ENCODE measurements at regions not wholly inside any gene's neighbourhood (a gene's known extent, or its start where the extent isn't known, plus 50 kb on each side); places are given as distances from the start of the nearest gene placed in this dataset.

DNA sequence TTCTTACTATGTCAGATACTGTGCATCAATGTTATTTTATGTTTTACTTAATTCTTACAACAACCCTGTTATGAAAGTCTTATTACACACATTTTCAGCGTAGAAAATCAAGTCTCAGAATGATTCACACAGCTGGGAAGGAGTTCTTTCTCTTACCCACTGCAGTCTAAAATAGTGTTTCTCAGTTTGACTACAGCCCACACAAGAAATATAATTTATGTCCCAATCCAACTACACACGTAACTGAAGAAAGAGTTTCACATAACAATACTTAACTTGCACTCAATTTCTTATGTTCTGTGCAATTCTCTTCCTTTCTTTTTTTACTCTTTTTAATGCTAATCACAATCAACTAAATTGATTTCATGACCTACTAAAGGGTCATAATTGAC is 252.8 kb upstream of the ADGRL2 start:
- 72 to 75% methylated on average over 2 of the region's 2 CpGs for WGBS, 2 experiments (ENCODE audit: insufficient coverage in 2 of 2)
- Histone ChIP-seq H3K27ac (ENCODE audit: low read depth, low read length, severe bottlenecking) (peak overlapping the region; percentile 77), H3K36me3 (ENCODE audit: control insufficient read depth, insufficient read depth, low read length) (no peaks in the 10 kb centered on the region), H3K9me3 (ENCODE audit: control insufficient read depth, low read length) (no peaks in the 10 kb centered on the region), H3K4me1 (ENCODE audit: control insufficient read depth, insufficient read depth, low read length, poor library complexity, severe bottlenecking) (peaks cover 41% of the 10 kb centered on the region), H3K4me3 (ENCODE audit: extremely low read depth, insufficient read depth, low read length, poor library complexity, severe bottlenecking) (no peak overlapping the region)

DNA sequence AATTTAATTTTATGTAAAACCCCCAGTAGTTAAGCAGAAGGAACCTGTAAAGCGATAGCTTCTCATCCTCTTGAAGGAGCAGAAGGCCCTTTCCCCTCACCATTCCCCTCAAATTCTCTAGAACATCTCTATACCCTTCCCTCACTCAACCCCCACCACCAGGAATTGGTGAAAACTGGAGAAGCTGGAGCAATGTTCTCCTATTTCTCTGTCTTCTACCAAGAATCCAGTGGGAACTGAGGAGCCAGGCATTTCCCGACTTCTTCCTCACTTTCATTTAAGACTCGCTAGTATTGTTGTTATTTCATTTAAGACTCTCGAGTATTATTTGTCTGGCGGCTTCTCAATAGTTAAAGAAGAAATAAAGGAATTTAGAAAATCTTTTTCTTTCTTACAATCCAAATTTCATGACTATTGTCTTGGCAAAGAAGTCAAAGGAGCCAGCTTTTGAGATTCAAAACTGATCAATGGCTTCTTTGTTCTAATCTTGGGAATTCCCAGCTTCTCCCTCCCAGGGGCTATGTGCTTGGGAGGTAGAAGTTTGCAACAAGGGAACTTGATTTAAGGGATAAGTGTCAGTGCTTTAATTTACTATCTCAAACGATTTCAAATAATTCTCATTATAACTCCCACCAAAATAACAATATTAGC is 253.3 kb upstream of the ADGRL2 start:
- WGBS, 2 experiments (ENCODE audit: insufficient coverage in 2 of 2), result 83% methylated on average over 1 of the region's 6 CpGs; no CpG with 5 or more reads in 1 of the 2 experiments
- Histone ChIP-seq H3K27ac (ENCODE audit: low read depth, low read length, severe bottlenecking) (peak overlapping the region; percentile 77), H3K9me3 (ENCODE audit: control insufficient read depth, low read length) (no peaks in the 10 kb centered on the region), H3K4me1 (ENCODE audit: control insufficient read depth, insufficient read depth, low read length, poor library complexity, severe bottlenecking) (peaks cover 41% of the 10 kb centered on the region), H3K36me3 (ENCODE audit: control insufficient read depth, insufficient read depth, low read length) (no peaks in the 10 kb centered on the region), H3K4me3 (ENCODE audit: extremely low read depth, insufficient read depth, low read length, poor library complexity, severe bottlenecking) (no peak overlapping the region)

DNA sequence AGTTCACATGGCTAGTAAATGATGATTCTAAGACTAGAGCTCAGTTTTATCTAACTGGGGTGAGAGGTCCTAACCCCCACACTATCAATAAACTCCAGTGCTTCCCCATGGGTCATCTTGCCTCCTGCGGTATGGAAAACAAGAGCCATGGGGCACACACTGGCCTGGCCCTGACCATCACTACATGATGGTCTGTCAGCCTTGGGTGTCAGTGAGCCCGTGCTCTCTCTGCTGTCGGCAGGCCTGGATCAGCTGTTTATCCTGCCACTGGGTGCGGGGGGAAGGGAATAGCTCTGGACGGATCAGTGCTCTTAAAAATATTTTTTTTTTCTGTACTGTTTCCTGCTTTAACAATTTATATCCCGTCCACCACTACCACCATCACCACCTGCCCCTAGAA is 255.0 kb upstream of the ADGRL2 start:
- Histone ChIP-seq H3K9me3 (ENCODE audit: control insufficient read depth, low read length) (no peaks in the 10 kb centered on the region), H3K36me3 (ENCODE audit: control insufficient read depth, insufficient read depth, low read length) (no peaks in the 10 kb centered on the region), H3K27ac (ENCODE audit: low read depth, low read length, severe bottlenecking) (no peak overlapping the region), H3K4me3 (ENCODE audit: extremely low read depth, insufficient read depth, low read length, poor library complexity, severe bottlenecking) (no peak overlapping the region), H3K4me1 (ENCODE audit: control insufficient read depth, insufficient read depth, low read length, poor library complexity, severe bottlenecking) (peaks cover 38% of the 10 kb centered on the region)
- WGBS, 2 experiments (ENCODE audit: insufficient coverage in 2 of 2), result 79 to 100% methylated on average over 3 of the region's 6 CpGs

DNA sequence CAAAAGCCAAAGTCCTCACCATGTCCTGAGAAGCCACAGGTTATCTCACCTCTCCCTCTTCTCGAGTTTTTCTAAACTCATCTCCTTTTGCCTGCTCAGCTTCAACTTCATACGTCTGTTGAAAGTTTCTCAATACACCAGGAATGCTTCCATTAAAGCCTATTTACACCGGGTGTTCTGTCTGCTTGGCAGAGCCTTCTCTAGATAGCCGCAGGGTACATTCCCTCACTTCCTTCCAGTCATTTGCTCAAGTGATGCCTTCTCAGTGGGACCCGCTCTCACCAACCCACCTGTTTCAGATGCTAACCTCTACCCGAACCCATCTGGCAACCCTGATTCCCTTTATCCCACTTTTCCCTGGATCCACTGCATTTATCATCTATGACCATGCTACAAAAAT is 257.0 kb upstream of the ADGRL2 start:
- Histone ChIP-seq H3K4me1 (ENCODE audit: control insufficient read depth, insufficient read depth, low read length, poor library complexity, severe bottlenecking) (peaks cover 23% of the 10 kb centered on the region), H3K9me3 (ENCODE audit: control insufficient read depth, low read length) (no peaks in the 10 kb centered on the region), H3K36me3 (ENCODE audit: control insufficient read depth, insufficient read depth, low read length) (no peaks in the 10 kb centered on the region), H3K27ac (ENCODE audit: low read depth, low read length, severe bottlenecking) (no peak overlapping the region), H3K4me3 (ENCODE audit: extremely low read depth, insufficient read depth, low read length, poor library complexity, severe bottlenecking) (no peak overlapping the region)
- 75 to 86% methylated on average over 5 of the region's 6 CpGs for WGBS, 2 experiments (ENCODE audit: insufficient coverage in 2 of 2)

DNA sequence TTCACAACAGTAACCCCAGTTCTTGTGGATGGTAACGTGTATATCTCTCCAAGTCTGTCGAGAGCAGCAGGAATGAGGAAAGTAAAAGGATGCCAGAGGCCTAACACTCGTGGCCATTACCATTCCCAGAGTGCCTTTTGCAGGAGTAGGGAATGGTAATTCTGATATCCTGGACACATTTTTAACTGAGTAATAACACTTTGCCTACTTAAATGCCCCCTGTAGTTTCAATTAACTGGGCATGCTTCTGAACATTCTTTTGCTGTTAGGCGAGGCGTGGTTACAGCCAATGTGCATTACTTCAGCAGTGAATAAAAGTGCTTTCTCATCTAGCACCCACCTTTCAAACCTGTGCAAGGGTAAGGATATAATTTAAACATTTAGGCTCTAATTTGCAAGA is 258.5 kb upstream of the ADGRL2 start:
- H3K9me3 ChIP-seq (ENCODE audit: control insufficient read depth, low read length), result no peaks in the 10 kb centered on the region
- WGBS, 2 experiments (ENCODE audit: insufficient coverage in 2 of 2), result 67 to 92% methylated on average over 1 to 2 of the region's 5 CpGs
- no peaks in the 10 kb centered on the region for H3K36me3 ChIP-seq (ENCODE audit: control insufficient read depth, insufficient read depth, low read length)
- peaks cover 8% of the 10 kb centered on the region for H3K4me1 ChIP-seq (ENCODE audit: control insufficient read depth, insufficient read depth, low read length, poor library complexity, severe bottlenecking)
- no peak overlapping the region for H3K4me3 ChIP-seq (ENCODE audit: extremely low read depth, insufficient read depth, low read length, poor library complexity, severe bottlenecking)
- H3K27ac ChIP-seq (ENCODE audit: low read depth, low read length, severe bottlenecking), result no peak overlapping the region

DNA sequence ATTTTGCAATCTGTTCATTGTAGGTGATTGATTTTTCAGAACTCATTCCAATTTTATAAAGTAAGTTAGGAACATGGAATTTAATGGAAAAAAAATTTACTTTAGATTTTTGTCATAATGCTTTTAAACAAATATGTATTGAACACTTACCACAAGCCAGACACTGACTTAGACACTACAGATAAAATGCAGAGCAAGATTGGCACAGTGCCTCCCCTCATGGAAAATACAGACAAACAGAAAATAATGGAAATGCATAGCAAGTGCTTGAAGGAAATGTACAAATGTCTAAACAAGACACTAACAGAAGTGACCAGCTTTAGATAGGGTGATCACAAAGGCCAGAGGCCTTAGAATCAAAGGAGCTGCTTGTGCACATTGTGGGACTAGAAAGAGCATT is 260.5 kb upstream of the ADGRL2 start:
- Histone ChIP-seq H3K4me1 (ENCODE audit: control insufficient read depth, insufficient read depth, low read length, poor library complexity, severe bottlenecking) (peaks cover 3% of the 10 kb centered on the region), H3K9me3 (ENCODE audit: control insufficient read depth, low read length) (no peaks in the 10 kb centered on the region), H3K36me3 (ENCODE audit: control insufficient read depth, insufficient read depth, low read length) (no peaks in the 10 kb centered on the region), H3K27ac (ENCODE audit: low read depth, low read length, severe bottlenecking) (no peak overlapping the region), H3K4me3 (ENCODE audit: extremely low read depth, insufficient read depth, low read length, poor library complexity, severe bottlenecking) (no peak overlapping the region)

DNA sequence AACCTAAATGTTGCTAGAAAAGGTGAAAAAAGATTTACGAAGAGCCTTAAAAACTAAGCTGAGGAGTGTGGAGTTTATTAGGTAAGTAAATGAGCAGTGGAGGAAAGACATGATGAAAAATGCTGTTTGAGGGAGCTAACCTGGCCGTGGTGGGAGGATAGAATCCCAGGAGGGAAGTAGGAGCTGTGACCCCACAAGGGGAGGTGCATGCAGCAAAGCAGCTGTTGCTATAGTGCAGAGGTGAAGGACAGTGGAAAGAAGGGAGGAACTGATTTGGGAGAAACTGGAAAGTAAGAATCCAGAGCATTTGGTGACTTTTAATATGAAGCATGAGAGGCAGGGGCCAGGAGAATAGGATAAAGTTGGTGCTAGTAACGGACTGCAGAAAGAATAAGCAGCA is 271.7 kb upstream of the ADGRL2 start:
- H3K27ac ChIP-seq (ENCODE audit: low read depth, low read length, severe bottlenecking), result no peak overlapping the region
- 71 to 79% methylated on average over 3 of the region's 3 CpGs for WGBS, 2 experiments (ENCODE audit: insufficient coverage in 2 of 2)
- H3K36me3 ChIP-seq (ENCODE audit: control insufficient read depth, insufficient read depth, low read length), result no peaks in the 10 kb centered on the region
- no peak overlapping the region for H3K4me3 ChIP-seq (ENCODE audit: extremely low read depth, insufficient read depth, low read length, poor library complexity, severe bottlenecking)
- H3K9me3 ChIP-seq (ENCODE audit: control insufficient read depth, low read length), result no peaks in the 10 kb centered on the region
- peaks cover 3% of the 10 kb centered on the region for H3K4me1 ChIP-seq (ENCODE audit: control insufficient read depth, insufficient read depth, low read length, poor library complexity, severe bottlenecking)

DNA sequence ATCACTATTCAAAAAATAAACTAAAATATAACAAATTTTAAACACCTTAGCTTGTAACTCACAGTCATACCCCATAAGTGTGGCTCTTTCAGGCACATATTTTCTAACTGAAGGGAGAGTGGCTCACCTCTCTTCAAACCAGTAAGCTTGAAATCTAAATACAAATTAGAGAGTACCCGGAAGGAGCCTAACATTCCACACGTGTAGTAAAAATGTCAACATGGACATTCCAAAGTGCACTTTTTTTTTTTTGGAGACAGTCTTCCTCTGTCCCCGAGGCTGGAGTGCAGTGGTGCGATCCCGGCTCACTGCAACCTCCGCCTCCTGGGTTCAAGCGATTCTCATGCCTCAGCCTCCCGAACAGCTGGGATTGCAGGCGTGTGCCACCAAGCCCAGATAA is 275.6 kb upstream of the ADGRL2 start:
- no peaks in the 10 kb centered on the region for H3K36me3 ChIP-seq (ENCODE audit: control insufficient read depth, insufficient read depth, low read length)
- no peak overlapping the region for H3K27ac ChIP-seq (ENCODE audit: low read depth, low read length, severe bottlenecking)
- WGBS, 2 experiments (ENCODE audit: insufficient coverage in 2 of 2), result 81 to 89% methylated on average over 8 of the region's 9 CpGs
- H3K4me1 ChIP-seq (ENCODE audit: control insufficient read depth, insufficient read depth, low read length, poor library complexity, severe bottlenecking), result peaks cover 3% of the 10 kb centered on the region
- H3K4me3 ChIP-seq (ENCODE audit: extremely low read depth, insufficient read depth, low read length, poor library complexity, severe bottlenecking), result no peak overlapping the region
- no peaks in the 10 kb centered on the region for H3K9me3 ChIP-seq (ENCODE audit: control insufficient read depth, low read length)

DNA sequence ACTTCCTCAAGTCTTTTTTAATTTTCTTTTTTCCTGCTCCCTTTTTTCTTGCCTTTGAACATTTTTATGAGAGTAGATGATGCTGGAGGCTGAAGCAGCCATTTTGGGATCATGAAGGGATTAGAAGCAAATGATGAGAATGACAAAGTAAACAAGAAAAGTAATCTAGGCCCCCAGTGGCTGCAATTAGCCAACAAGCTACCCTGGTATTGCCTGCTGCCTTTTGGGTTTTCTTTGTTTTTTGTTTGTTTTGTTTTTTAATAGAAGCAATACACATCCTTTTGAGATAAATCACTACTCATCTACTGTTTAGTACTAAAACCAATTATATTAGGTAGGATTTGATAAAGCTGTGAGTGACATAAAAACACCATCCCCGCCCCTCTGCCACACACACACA is 280.7 kb upstream of the ADGRL2 start:
- no peak overlapping the region for H3K27ac ChIP-seq (ENCODE audit: low read depth, low read length, severe bottlenecking)
- peaks cover 2% of the 10 kb centered on the region for H3K4me1 ChIP-seq (ENCODE audit: control insufficient read depth, insufficient read depth, low read length, poor library complexity, severe bottlenecking)
- no peaks in the 10 kb centered on the region for H3K36me3 ChIP-seq (ENCODE audit: control insufficient read depth, insufficient read depth, low read length)
- no peaks in the 10 kb centered on the region for H3K9me3 ChIP-seq (ENCODE audit: control insufficient read depth, low read length)
- no CpG with 5 or more reads among the region's 1 CpG for whole genome bisulfite sequencing, 2 experiments (ENCODE audit: insufficient coverage in 2 of 2)
- no peak overlapping the region for H3K4me3 ChIP-seq (ENCODE audit: extremely low read depth, insufficient read depth, low read length, poor library complexity, severe bottlenecking)

DNA sequence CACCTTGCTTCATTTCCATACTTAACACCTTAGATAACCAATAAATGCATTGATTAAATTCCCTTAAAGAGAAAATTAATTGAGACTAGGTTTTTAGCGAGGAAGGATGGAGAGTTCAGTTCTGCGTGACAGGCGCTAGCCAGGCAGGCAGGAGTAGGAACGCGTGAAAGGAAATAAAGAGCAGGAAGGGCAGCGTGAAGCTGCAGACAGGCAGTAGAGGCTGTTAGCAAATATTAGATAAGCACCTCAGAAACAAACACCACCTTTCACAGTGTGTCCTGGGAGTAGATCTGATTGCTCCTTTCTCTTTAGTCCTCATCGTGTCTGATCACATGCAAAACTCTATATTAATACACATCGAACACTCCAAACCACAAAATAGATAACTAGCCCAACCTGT is 282.7 kb upstream of the ADGRL2 start:
- WGBS, 2 experiments (ENCODE audit: insufficient coverage in 2 of 2), result 66 to 68% methylated on average over 4 to 7 of the region's 8 CpGs
- Histone ChIP-seq H3K9me3 (ENCODE audit: control insufficient read depth, low read length) (no peaks in the 10 kb centered on the region), H3K4me3 (ENCODE audit: extremely low read depth, insufficient read depth, low read length, poor library complexity, severe bottlenecking) (no peak overlapping the region)

DNA sequence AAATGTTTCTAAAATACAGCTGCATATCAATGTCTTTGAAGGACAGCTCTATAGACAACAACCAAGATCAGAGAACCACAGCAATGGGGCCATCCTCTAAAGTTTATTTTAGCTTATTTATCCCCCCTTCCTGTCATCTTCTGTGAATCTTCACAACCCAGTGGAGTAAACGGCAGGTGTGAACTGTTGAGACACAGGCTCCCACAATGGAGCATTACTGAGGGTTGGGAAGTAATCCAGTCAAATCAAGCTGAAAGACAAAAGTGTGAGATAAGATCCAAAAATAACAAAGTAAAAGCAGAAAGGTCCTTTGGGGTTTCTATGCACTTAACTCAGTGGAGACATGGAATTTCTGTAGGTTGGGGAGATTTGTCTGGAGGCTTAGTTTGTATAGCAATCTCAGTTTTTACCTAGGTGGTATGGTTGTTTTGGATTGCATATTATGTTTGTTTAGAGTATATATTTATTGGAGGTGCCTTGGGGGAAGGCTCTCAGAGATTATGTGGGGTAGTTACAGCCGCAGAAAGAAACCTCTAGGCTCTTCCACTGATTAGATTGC is 286.9 kb upstream of the ADGRL2 start:
- Histone ChIP-seq H3K4me3 (ENCODE audit: extremely low read depth, insufficient read depth, low read length, poor library complexity, severe bottlenecking) (no peak overlapping the region), H3K9me3 (ENCODE audit: control insufficient read depth, low read length) (no peaks in the 10 kb centered on the region)

More for the DNA sequence above, 282.7 kb upstream of the ADGRL2 start:
- Histone ChIP-seq H3K27ac (ENCODE audit: low read depth, low read length, severe bottlenecking) (no peak overlapping the region), H3K36me3 (ENCODE audit: control insufficient read depth, insufficient read depth, low read length) (no peaks in the 10 kb centered on the region), H3K4me1 (ENCODE audit: control insufficient read depth, insufficient read depth, low read length, poor library complexity, severe bottlenecking) (no peaks in the 10 kb centered on the region)

More for the DNA sequence above, 286.9 kb upstream of the ADGRL2 start:
- 80 to 83% methylated on average over 1 of the region's 2 CpGs for WGBS, 2 experiments (ENCODE audit: insufficient coverage in 2 of 2)
- H3K4me1 ChIP-seq (ENCODE audit: control insufficient read depth, insufficient read depth, low read length, poor library complexity, severe bottlenecking), result peaks cover 4% of the 10 kb centered on the region
- no peak overlapping the region for H3K27ac ChIP-seq (ENCODE audit: low read depth, low read length, severe bottlenecking)
- no peaks in the 10 kb centered on the region for H3K36me3 ChIP-seq (ENCODE audit: control insufficient read depth, insufficient read depth, low read length)
